ENCODE measurements at regions not wholly inside any gene's neighbourhood (a gene's known extent, or its start where the extent isn't known, plus 50 kb on each side); places are given as distances from the start of the nearest gene placed in this dataset.

GRCh38 chr9:134245179-134245578, 80.8 kb upstream of the RNU6ATAC start:
- Histone ChIP-seq H3K4me1 (ENCODE audit: low read length) (peaks cover 30% of the 10 kb centered on the region), H3K27ac (ENCODE audit: low read length) (peak overlapping the region; percentile 72; the same call in 1 of the 2 replicates), H3K9me3 (ENCODE audit: insufficient read depth, low read length) (peaks cover 8% of the 10 kb centered on the region), H3K79me2 (ENCODE audit: low read length) (no peaks in the 10 kb centered on the region), H3K27me3 (ENCODE audit: low read depth, low read length) (no peaks in the 10 kb centered on the region), H3K4me2 (ENCODE audit: low read length) (peak overlapping the region; percentile 93), H4K20me1 (ENCODE audit: insufficient read depth, low read length) (no peaks in the 10 kb centered on the region), H3K9ac (ENCODE audit: low read length) (no peak overlapping the region; the same call in 1 of the 2 replicates), H3K36me3 (replicated peaks; ENCODE audit: low read depth, low read length) (no peaks in the 10 kb centered on the region), H3K4me3 (ENCODE audit: low read length) (peak overlapping the region; percentile 5; the same call in 1 of the 2 replicates), H2AFZ (ENCODE audit: low read depth, low read length) (no peak overlapping the region)
- TF ChIP-seq CTCF (IDR thresholded peaks at IDR 0.05; ENCODE audit: low read depth, low read length): no peak
- TF ChIP-seq EZH2phosphoT487 (IDR thresholded peaks at IDR 0.05; ENCODE audit: low read depth): no peak

DNA sequence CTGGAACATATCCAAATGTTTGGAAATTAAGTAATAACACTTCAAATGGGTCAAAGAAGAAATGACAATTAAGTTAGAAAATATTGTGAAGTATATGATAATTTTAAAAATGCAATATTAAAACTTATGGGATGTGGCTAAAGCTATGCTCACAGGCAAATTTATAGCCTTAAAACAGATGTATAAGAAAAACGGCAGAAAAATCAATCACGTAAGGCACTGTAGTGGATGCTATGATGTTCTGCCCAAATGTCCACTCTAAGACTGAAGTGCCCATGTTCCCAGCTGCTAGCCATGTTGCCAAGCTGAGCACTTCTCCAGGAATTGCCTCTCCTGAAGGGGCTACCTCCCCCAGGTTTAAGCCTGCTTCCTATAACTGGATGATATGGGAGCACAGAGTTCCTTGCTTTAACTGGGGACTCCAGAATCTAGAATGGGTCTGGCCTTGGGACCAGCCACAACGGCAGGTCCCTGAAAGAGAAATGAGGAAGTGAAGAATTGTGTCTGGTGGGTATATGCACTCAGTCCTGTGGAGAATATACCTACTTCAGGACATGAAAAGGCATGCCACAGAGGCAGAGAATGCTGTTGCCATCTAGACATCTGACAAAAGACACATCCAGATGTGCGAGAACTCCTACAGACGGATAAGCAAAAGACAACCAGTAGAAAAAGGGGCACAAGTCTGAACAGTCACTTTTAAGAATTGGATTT, 78.2 kb upstream of the RXRA start:
- no peak overlapping the region for H3K4me2 ChIP-seq (ENCODE audit: low read length)
- no peak overlapping the region for H2AFZ ChIP-seq (ENCODE audit: low read depth, low read length)

GRCh38 chr9:134251296-134252069, 74.8 kb upstream of the RXRA start:
- no peaks in the 10 kb centered on the region for H3K79me2 ChIP-seq (ENCODE audit: low read length)
- H3K9me3 ChIP-seq (ENCODE audit: insufficient read depth, low read length): peaks cover 8% of the 10 kb centered on the region
- no peaks in the 10 kb centered on the region for H3K36me3 ChIP-seq (replicated peaks; ENCODE audit: low read depth, low read length)
- no peaks in the 10 kb centered on the region for H4K20me1 ChIP-seq (ENCODE audit: insufficient read depth, low read length)
- TF ChIP-seq EZH2phosphoT487 (IDR thresholded peaks at IDR 0.05; ENCODE audit: low read depth) (no peak), CTCF (IDR thresholded peaks at IDR 0.05; ENCODE audit: low read depth, low read length) (no peak)
- no peak overlapping the region for H3K9ac ChIP-seq (ENCODE audit: low read length)
- peaks cover 5% of the 10 kb centered on the region for H3K4me1 ChIP-seq (ENCODE audit: low read length)
- H3K27ac ChIP-seq (ENCODE audit: low read length): no peak overlapping the region
- H2AFZ ChIP-seq (ENCODE audit: low read depth, low read length): no peak overlapping the region
- H3K4me3 ChIP-seq (ENCODE audit: low read length): no peak overlapping the region
- no peak overlapping the region for H3K4me2 ChIP-seq (ENCODE audit: low read length)
- no peaks in the 10 kb centered on the region for H3K27me3 ChIP-seq (ENCODE audit: low read depth, low read length)

More for the DNA sequence above, 78.2 kb upstream of the RXRA start:
- no peak overlapping the region for H3K4me3 ChIP-seq (ENCODE audit: low read length)
- H4K20me1 ChIP-seq (ENCODE audit: insufficient read depth, low read length): no peaks in the 10 kb centered on the region
- no peaks in the 10 kb centered on the region for H3K27me3 ChIP-seq (ENCODE audit: low read depth, low read length)
- H3K36me3 ChIP-seq (replicated peaks; ENCODE audit: low read depth, low read length): no peaks in the 10 kb centered on the region
- peaks cover 8% of the 10 kb centered on the region for H3K9me3 ChIP-seq (ENCODE audit: insufficient read depth, low read length)
- peaks cover 28% of the 10 kb centered on the region for H3K4me1 ChIP-seq (ENCODE audit: low read length)
- no peak overlapping the region for H3K27ac ChIP-seq (ENCODE audit: low read length)
- TF ChIP-seq CTCF (IDR thresholded peaks at IDR 0.05; ENCODE audit: low read depth, low read length): no peak
- no peak for TF ChIP-seq EZH2phosphoT487 (IDR thresholded peaks at IDR 0.05; ENCODE audit: low read depth)
- no peak overlapping the region for H3K9ac ChIP-seq (ENCODE audit: low read length)
- H3K79me2 ChIP-seq (ENCODE audit: low read length): no peaks in the 10 kb centered on the region

GRCh38 chr9:134252084-134252830, 74.0 kb upstream of the RXRA start:
- no peak for TF ChIP-seq CTCF (IDR thresholded peaks at IDR 0.05; ENCODE audit: low read depth, low read length)
- TF ChIP-seq EZH2phosphoT487 (IDR thresholded peaks at IDR 0.05; ENCODE audit: low read depth): no peak
- no peaks in the 10 kb centered on the region for H4K20me1 ChIP-seq (ENCODE audit: insufficient read depth, low read length)
- H3K27me3 ChIP-seq (ENCODE audit: low read depth, low read length): no peaks in the 10 kb centered on the region
- no peak overlapping the region for H2AFZ ChIP-seq (ENCODE audit: low read depth, low read length)
- no peaks in the 10 kb centered on the region for H3K79me2 ChIP-seq (ENCODE audit: low read length)
- no peak overlapping the region for H3K9ac ChIP-seq (ENCODE audit: low read length)
- peaks cover 13% of the 10 kb centered on the region for H3K4me1 ChIP-seq (ENCODE audit: low read length)
- H3K4me3 ChIP-seq (ENCODE audit: low read length): no peak overlapping the region
- H3K9me3 ChIP-seq (ENCODE audit: insufficient read depth, low read length): peaks cover 8% of the 10 kb centered on the region
- H3K27ac ChIP-seq (ENCODE audit: low read length): no peak overlapping the region
- H3K4me2 ChIP-seq (ENCODE audit: low read length): no peak overlapping the region
- no peaks in the 10 kb centered on the region for H3K36me3 ChIP-seq (replicated peaks; ENCODE audit: low read depth, low read length)
